Parathyroid adenoma (tissue), 2 donors: ENCODE measurements at regions not wholly inside any gene's neighbourhood (a gene's known extent, or its start where the extent isn't known, plus 50 kb on each side); places are given as distances from the start of the nearest gene placed in this dataset.

Source experiments
- H2AFZ ChIP-seq: fragments of 300-600 bp; sonication (generic); one replicate; pipeline ENCODE4 v1.7.0; 2017; ENCODE audit warnings: antibody characterized with exemption, mild to moderate bottlenecking
- H3K27ac ChIP-seq: fragments of 300-600 bp; sonication (generic); one replicate; pipeline ENCODE4 v1.7.0; 2017
- H3K27me3 ChIP-seq: fragments of 300-600 bp; sonication (generic); one replicate; pipeline ENCODE4 v1.7.0; 2017; ENCODE audit warnings: low read length; ENCODE audit not compliant: control insufficient read depth, insufficient read depth
- H3K36me3 ChIP-seq: fragments of 300-600 bp; sonication (generic); one replicate; pipeline ENCODE4 v1.7.0; 2017; ENCODE audit warnings: low read length; ENCODE audit not compliant: control insufficient read depth, insufficient read depth
- H3K4me1 ChIP-seq: fragments of 300-600 bp; sonication (generic); one replicate; pipeline ENCODE4 v1.7.0; 2017; ENCODE audit warnings: control low read depth
- H3K4me2 ChIP-seq: fragments of 300-600 bp; sonication (generic); one replicate; pipeline ENCODE4 v1.7.0; 2017; ENCODE audit warnings: low read length
- H3K4me3 ChIP-seq: fragments of 300-600 bp; sonication (generic); one replicate; pipeline ENCODE4 v1.7.0; 2017; ENCODE audit warnings: low read depth, low read length
- H3K79me2 ChIP-seq: fragments of 300-600 bp; sonication (generic); one replicate; pipeline ENCODE4 v1.7.0; 2017; ENCODE audit warnings: control low read depth
- H3K9ac ChIP-seq: fragments of 300-600 bp; sonication (generic); one replicate; pipeline ENCODE4 v1.7.0; 2017; ENCODE audit warnings: mild to moderate bottlenecking
- H3K9me3 ChIP-seq: fragments of 300-600 bp; sonication (generic); one replicate; pipeline ENCODE4 v1.7.0; 2017; ENCODE audit warnings: low read length; ENCODE audit not compliant: control insufficient read depth
- TF ChIP-seq, protein P1 (sequence below): fragments of 300-600 bp; sonication (generic); IDR thresholded peaks from one replicate; pipeline ENCODE4 v1.7.0; 2017; ENCODE audit warnings: antibody characterized with exemption, mild to moderate bottlenecking
- donor health status: primary hyperparathyroidism.

DNA sequence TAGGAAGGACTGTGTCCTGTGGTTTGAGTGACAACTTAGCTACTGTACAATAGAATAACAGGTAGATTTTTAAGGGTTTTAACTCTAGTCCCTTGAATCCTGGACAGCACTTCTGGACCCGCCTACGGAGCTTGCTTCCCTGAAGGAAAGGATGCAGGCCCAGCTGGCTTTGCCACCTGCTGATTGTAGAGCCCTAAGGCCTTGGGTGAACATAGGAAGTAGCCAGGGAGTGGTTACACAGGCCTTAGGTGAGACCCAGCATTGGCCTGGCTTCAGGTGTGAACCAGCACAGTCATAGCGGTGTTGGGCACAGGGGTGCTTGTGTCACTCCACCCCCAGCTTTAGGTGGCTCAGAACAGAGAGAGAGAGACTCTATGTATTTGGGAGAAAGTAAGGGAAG lies 413.5 kb downstream of the GRIA2 start:
- H3K36me3 ChIP-seq: no peaks in the 10 kb centered on the region
- H3K9me3 ChIP-seq: no peaks in the 10 kb centered on the region
- TF ChIP-seq, protein P1, sequence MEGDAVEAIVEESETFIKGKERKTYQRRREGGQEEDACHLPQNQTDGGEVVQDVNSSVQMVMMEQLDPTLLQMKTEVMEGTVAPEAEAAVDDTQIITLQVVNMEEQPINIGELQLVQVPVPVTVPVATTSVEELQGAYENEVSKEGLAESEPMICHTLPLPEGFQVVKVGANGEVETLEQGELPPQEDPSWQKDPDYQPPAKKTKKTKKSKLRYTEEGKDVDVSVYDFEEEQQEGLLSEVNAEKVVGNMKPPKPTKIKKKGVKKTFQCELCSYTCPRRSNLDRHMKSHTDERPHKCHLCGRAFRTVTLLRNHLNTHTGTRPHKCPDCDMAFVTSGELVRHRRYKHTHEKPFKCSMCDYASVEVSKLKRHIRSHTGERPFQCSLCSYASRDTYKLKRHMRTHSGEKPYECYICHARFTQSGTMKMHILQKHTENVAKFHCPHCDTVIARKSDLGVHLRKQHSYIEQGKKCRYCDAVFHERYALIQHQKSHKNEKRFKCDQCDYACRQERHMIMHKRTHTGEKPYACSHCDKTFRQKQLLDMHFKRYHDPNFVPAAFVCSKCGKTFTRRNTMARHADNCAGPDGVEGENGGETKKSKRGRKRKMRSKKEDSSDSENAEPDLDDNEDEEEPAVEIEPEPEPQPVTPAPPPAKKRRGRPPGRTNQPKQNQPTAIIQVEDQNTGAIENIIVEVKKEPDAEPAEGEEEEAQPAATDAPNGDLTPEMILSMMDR: no peak
- H3K27ac ChIP-seq: no peak overlapping the region
- H3K4me2 ChIP-seq: no peak overlapping the region
- H3K4me3 ChIP-seq: no peak overlapping the region
- no peaks in the 10 kb centered on the region for H3K27me3 ChIP-seq
- no peaks in the 10 kb centered on the region for H3K4me1 ChIP-seq
- no peak overlapping the region for H3K9ac ChIP-seq
- H3K79me2 ChIP-seq: no peaks in the 10 kb centered on the region
- H2AFZ ChIP-seq: no peak overlapping the region

DNA sequence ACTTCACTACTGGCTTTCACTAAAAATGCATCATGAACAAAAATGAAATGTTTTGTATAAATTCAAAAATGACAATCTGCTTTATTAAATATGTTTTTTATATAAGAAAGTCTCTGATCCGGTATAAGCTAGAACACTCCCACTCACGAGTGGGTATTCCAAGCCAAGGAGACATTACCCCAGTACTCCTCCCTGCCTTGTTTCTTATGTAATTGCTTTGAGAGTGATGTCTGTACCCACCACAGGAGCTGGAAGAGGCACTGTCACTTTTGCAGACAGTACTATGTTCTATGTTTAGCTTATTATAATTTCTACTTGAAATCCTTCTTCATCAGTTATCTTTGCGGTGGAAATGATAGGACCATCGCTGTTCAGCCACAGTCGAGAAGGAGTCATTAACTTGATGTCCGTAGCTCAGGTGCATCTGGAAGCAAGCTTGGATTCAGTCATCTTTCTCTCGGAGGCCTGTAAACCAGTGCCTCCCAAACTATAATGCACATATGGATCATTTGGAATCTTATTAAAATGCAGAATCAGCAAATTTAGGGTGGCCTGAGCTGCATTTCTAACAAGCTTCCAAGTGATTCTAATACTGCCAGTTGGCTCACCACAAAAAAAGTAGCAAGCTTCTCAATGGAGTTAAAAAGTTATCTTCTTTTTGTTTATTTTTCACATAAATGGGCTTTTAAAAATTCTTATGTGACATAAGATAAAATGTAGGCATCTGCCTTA lies 396.4 kb downstream of the GRIA2 start:
- TF ChIP-seq, protein P1: no peak
- Histone ChIP-seq H2AFZ (no peak overlapping the region), H3K27me3 (no peaks in the 10 kb centered on the region), H3K9ac (no peak overlapping the region), H3K4me1 (no peaks in the 10 kb centered on the region), H3K4me3 (no peak overlapping the region), H3K9me3 (no peaks in the 10 kb centered on the region), H3K79me2 (no peaks in the 10 kb centered on the region), H3K27ac (no peak overlapping the region), H3K36me3 (no peaks in the 10 kb centered on the region), H3K4me2 (no peak overlapping the region)

- TF ChIP-seq, protein P1: no peak
- H3K9ac ChIP-seq: no peak overlapping the region
- no peak overlapping the region for H3K4me3 ChIP-seq
- H3K4me1 ChIP-seq: no peaks in the 10 kb centered on the region
- H3K4me2 ChIP-seq: no peak overlapping the region
- H2AFZ ChIP-seq: no peak overlapping the region
- no peak overlapping the region for H3K27ac ChIP-seq
- no peaks in the 10 kb centered on the region for H3K27me3 ChIP-seq
- H3K36me3 ChIP-seq: no peaks in the 10 kb centered on the region
- H3K79me2 ChIP-seq: no peaks in the 10 kb centered on the region
- no peaks in the 10 kb centered on the region for H3K9me3 ChIP-seq
These were observed 387.5 kb downstream of the GRIA2 start for GRCh38 chr4:157607996-157608395.

DNA sequence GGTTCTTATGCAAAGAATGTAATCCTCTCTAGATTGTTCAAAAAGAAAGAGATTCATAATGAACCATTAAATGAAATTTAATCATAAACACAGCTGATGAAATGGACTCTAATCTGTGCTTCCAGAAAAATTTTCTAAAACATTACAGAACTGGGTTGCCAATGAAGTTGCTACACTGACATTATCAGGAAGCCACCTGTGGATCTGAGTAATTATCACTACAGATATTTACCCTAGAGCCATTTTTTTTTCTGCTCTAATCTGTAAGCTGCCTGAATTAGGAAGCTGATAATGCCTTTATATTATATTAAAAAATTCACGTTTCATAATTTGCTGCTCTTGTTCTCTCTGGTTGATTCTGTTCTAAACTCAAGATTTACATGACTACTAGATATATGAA lies 380.1 kb downstream of the GRIA2 start:
- H3K79me2 ChIP-seq: no peaks in the 10 kb centered on the region
- H3K4me1 ChIP-seq: no peaks in the 10 kb centered on the region
- no peaks in the 10 kb centered on the region for H3K36me3 ChIP-seq
- H3K9me3 ChIP-seq: no peaks in the 10 kb centered on the region
- TF ChIP-seq, protein P1: no peak
- no peaks in the 10 kb centered on the region for H3K27me3 ChIP-seq
- H3K9ac ChIP-seq: no peak overlapping the region
- H3K4me2 ChIP-seq: no peak overlapping the region
- H3K4me3 ChIP-seq: no peak overlapping the region
- H2AFZ ChIP-seq: no peak overlapping the region
- H3K27ac ChIP-seq: no peak overlapping the region

- TF ChIP-seq, protein P1: no peak
- no peak overlapping the region for H3K9ac ChIP-seq
These were observed 370.7 kb downstream of the GRIA2 start for GRCh38 chr4:157591245-157591644.

More at GRCh38 chr4:157591245-157591644, 370.7 kb downstream of the GRIA2 start:
- H3K79me2 ChIP-seq: no peaks in the 10 kb centered on the region
- no peaks in the 10 kb centered on the region for H3K27me3 ChIP-seq
- no peaks in the 10 kb centered on the region for H3K9me3 ChIP-seq
- H2AFZ ChIP-seq: no peak overlapping the region
- H3K36me3 ChIP-seq: no peaks in the 10 kb centered on the region
- no peak overlapping the region for H3K27ac ChIP-seq
- no peaks in the 10 kb centered on the region for H3K4me1 ChIP-seq
- no peak overlapping the region for H3K4me3 ChIP-seq
- no peak overlapping the region for H3K4me2 ChIP-seq
